Prostate gland (tissue), 2 donors: ENCODE measurements at regions not wholly inside any gene's neighbourhood (a gene's known extent, or its start where the extent isn't known, plus 50 kb on each side); places are given as distances from the start of the nearest gene placed in this dataset.
A peak's percentile ranks its signal among the peaks of the same experiment; 100 is the strongest.

Source experiments
- DNase-seq: peaks from one replicate; pipeline ENCODE4 v3.0.0-alpha.2; 2019; ENCODE audit warnings: low spot score
- H3K27ac ChIP-seq, 2 donors: fragments of 200-600 bp; sonication (generic); 2 replicates each; pipeline ENCODE4 v1.5.1; 2017 to 2019
- H3K27me3 ChIP-seq: fragments of 200-600 bp; sonication (generic); replicated peaks from 2 replicates; pipeline ENCODE4 v1.5.1; 2019; ENCODE audit not compliant: insufficient read depth
- H3K36me3 ChIP-seq, 2 donors: fragments of 200-600 bp; sonication (generic); 1 replicate in 1 of 2; 2 replicates in 1 of 2; pipeline versions ENCODE4 v1.5.1 to v1.8.1; 2017 to 2019
- H3K4me1 ChIP-seq: fragments of 200-600 bp; sonication (generic); replicated peaks from 2 replicates; pipeline ENCODE4 v1.5.1; 2019
- H3K4me3 ChIP-seq, 2 donors: fragments of 200-600 bp; sonication (generic); 2 replicates each; pipeline ENCODE4 v1.5.1; 2017 to 2019
- H3K9me3 ChIP-seq: fragments of 200-600 bp; sonication (generic); 2 replicates; pipeline ENCODE4 v1.5.1; 2017
- POLR2A ChIP-seq: fragments of 450-650 bp; IDR thresholded peaks from one replicate; pipeline ENCODE4 v1.6.1; 2016; ENCODE audit warnings: antibody characterized with exemption, mild to moderate bottlenecking
- POLR2AphosphoS5 ChIP-seq: sonication (generic); formaldehyde crosslinking; IDR thresholded peaks from one replicate; pipeline ENCODE4 v1.6.1; 2017; ENCODE audit warnings: antibody characterized with exemption
- WGBS: methylation state at CpG from one replicate; pipeline ENCODE4 v1.1.5; 2018; 5-methylcytosine and 5-hydroxymethylcytosine counted together
- intact Hi-C: fragments of 100-400 bp; cut with DNase I; formaldehyde crosslinking; loops from one replicate; pipeline ENCODE4 v1.14.2; 2022
- TF ChIP-seq, protein P1 (sequence below), 4 experiments: fragments of 200-600 bp in 2 of 4; fragments of 450-650 bp in 2 of 4; sonication (generic) in 2 of 4; IDR thresholded peaks; 1 replicate in 3 of 4; 2 replicates in 1 of 4; pipeline ENCODE4 v1.5.1; 2016 to 2019; ENCODE audit warnings: antibody characterized with exemption in 4 of 4, mild to moderate bottlenecking in 2 of 4, moderate library complexity in 2 of 4

DNA sequence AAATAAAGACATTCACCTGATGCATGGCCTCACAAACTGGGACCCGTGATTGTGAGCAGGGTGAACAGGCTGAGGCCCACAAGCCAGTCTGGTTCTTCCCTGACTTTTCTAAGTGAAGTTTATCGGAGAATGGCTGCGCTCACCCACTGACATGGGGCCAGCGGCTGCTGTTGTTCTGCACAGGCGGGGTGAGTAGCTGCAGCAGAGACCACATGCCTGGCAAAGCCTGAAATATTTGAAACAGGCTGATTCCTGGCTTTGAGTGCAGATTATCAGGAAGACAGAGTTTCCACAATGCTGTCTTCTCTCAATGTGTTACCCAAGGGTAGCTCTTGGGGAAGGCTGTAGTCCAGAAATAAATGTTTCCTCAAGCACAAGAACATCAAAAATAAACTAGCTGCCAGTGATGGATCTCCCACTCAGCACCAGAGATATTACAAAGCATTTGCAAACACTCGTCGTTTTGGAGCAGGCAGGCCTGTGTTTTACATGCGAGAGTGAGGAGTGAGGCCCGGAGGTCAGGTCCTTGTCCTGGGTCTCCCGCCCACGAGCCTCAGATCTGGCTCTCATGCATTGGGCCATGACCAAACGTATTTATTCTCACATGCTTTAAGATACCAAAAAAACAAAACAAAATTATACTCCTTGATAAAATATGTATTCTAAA lies 647.1 kb downstream of the GALR1 start:
- TF ChIP-seq POLR2AphosphoS5 (no peak), POLR2A (no peak)
- TF ChIP-seq, protein P1, sequence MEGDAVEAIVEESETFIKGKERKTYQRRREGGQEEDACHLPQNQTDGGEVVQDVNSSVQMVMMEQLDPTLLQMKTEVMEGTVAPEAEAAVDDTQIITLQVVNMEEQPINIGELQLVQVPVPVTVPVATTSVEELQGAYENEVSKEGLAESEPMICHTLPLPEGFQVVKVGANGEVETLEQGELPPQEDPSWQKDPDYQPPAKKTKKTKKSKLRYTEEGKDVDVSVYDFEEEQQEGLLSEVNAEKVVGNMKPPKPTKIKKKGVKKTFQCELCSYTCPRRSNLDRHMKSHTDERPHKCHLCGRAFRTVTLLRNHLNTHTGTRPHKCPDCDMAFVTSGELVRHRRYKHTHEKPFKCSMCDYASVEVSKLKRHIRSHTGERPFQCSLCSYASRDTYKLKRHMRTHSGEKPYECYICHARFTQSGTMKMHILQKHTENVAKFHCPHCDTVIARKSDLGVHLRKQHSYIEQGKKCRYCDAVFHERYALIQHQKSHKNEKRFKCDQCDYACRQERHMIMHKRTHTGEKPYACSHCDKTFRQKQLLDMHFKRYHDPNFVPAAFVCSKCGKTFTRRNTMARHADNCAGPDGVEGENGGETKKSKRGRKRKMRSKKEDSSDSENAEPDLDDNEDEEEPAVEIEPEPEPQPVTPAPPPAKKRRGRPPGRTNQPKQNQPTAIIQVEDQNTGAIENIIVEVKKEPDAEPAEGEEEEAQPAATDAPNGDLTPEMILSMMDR (IDR thresholded peaks at IDR 0.05): no peak
- no peaks in the 10 kb centered on the region for H3K36me3 ChIP-seq
- no peaks in the 10 kb centered on the region for H3K4me1 ChIP-seq
- H3K4me3 ChIP-seq: no peak overlapping the region
- no peak overlapping the region for H3K27ac ChIP-seq
- 84% methylated on average over 12 of the region's 12 CpGs for WGBS
- no peaks in the 10 kb centered on the region for H3K9me3 ChIP-seq
- intact Hi-C loops: no loop called here
- no peaks in the 10 kb centered on the region for H3K27me3 ChIP-seq
- no peak for DNase-seq

DNA sequence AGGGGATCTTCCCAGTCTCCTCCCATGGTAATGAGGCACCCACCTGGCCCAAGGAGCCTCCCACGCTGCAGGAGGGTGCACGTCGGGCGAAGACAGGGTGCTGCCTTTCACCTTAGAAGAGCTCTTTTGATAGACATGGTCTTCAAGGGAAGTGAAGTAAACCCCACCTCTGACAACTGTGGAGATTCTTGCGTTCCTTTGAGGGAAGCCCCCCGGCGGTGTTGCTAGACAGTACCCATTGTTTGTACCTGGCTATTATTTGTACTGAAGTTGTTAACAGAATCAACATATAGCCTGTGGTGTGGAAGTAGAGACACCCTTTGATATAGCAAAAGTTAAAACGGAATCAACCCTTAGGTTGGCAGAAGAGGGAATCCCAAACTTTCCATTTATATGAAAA lies 648.0 kb downstream of the GALR1 start:
- Histone ChIP-seq H3K4me1 (no peaks in the 10 kb centered on the region), H3K9me3 (no peaks in the 10 kb centered on the region), H3K27ac (no peak overlapping the region), H3K27me3 (no peaks in the 10 kb centered on the region), H3K36me3 (no peaks in the 10 kb centered on the region), H3K4me3 (no peak overlapping the region)
- 67% methylated on average over 8 of the region's 8 CpGs for WGBS
- intact Hi-C loops: no loop called here
- TF ChIP-seq POLR2A: no peak
- TF ChIP-seq, protein P1 (IDR thresholded peaks at IDR 0.05): no peak
- no peak for TF ChIP-seq POLR2AphosphoS5
- DNase-seq: no peak

DNA sequence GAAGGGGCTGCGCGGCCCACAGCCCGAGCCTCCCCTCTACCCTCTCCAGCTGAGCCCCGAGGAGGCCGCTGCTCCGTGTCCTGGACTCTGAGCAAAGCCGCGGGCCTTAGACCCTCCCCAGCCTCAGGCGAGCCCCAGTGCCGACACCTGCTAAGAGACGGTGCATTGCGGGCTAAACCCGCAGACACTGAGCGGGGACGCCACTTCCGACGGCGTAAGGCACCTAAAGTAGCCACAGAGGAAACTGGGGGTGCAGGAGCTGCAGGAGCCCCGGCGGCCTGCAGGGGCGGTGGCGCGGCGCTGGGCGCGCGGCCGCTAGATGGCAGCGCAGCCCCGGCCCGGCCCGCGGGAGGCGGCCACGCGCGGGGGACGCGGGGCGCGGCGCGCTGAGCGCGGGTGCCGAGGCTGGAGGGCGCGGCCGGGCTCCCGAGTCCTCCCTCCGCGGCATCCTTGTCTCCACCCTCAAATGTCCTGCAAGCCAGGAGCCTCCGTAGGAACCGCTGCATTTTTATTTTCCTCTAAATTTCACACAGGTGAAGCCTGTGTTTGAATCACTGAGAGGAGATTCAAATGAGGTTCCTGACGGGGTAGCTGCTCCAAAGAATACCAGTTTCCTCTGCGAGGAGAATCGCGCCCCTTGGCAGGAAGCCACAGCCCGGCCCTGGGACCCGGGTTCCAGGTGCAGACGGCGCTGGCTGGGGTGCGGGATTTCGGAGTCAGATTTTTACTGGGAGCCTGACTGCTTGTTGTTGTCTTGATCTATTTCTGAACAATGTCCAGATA lies 650.5 kb downstream of the GALR1 start:
- peak overlapping the region; percentile 6 to 22 for H3K4me3 ChIP-seq
- no peak for DNase-seq
- no peaks in the 10 kb centered on the region for H3K4me1 ChIP-seq
- intact Hi-C loops: no loop called here
- 6% methylated on average over 35 of the region's 64 CpGs for WGBS
- TF ChIP-seq POLR2AphosphoS5 (no peak), POLR2A (no peak)
- TF ChIP-seq, protein P1 (IDR thresholded peaks at IDR 0.05): peak; percentile 28 to 83 (median 48)
- H3K27me3 ChIP-seq: peaks cover 3% of the 10 kb centered on the region
- no peaks in the 10 kb centered on the region for H3K36me3 ChIP-seq
- H3K27ac ChIP-seq: no peak overlapping the region
- no peaks in the 10 kb centered on the region for H3K9me3 ChIP-seq

DNA sequence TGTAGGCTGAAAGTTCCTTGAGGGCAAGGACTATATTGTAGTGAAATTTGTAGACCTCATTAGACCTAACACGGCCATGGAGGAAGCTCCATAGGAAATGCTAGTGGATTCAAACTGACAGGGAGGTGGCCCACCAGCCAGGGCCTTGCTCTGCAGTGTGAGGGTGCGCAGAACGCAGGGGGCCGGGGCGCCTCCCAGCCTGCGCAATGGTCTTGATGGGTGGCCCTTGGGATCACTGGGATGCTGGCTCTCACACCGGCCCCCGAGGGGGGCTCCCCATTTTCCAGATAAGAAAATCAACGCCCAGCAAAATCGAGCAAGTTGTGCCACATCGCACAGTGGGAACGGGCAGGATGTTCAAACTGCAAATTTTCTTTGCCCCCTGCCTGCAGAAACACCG lies 655.4 kb downstream of the GALR1 start:
- DNase-seq: no peak
- H3K27ac ChIP-seq: no peak overlapping the region
- no peaks in the 10 kb centered on the region for H3K36me3 ChIP-seq
- H3K4me1 ChIP-seq: no peaks in the 10 kb centered on the region
- no peaks in the 10 kb centered on the region for H3K9me3 ChIP-seq
- H3K4me3 ChIP-seq: no peak overlapping the region
- intact Hi-C loops: no loop called here
- H3K27me3 ChIP-seq: peaks cover 3% of the 10 kb centered on the region
- WGBS: 93% methylated on average over 11 of the region's 13 CpGs
- TF ChIP-seq, protein P1 (IDR thresholded peaks at IDR 0.05): no peak
- TF ChIP-seq POLR2AphosphoS5 (no peak), POLR2A (no peak)
